Omental fat pad (tissue), 3 donors: ENCODE measurements at regions not wholly inside any gene's neighbourhood (a gene's known extent, or its start where the extent isn't known, plus 50 kb on each side); places are given as distances from the start of the nearest gene placed in this dataset.

Source experiments
- ATAC-seq: fragments of 150-250 bp; one replicate; pipeline ENCODE4 v1.9.1; 2016; ENCODE audit warnings: mild to moderate bottlenecking, moderate library complexity; ENCODE audit not compliant: low FRiP score
- DNase-seq: peaks from one replicate; pipeline ENCODE4 v3.0.0-alpha.2; 2019; ENCODE audit warnings: low spot score
- CTCF ChIP-seq, 3 donors: fragments of 450-650 bp; IDR thresholded peaks; one replicate each; pipeline ENCODE4 v1.5.1; 2016 to 2017; ENCODE audit warnings: antibody characterized with exemption in 3 of 3, mild to moderate bottlenecking in 3 of 3, moderate library complexity in 2 of 3

GRCh38 chr14:45877981-45878380 is 625.0 kb upstream of the MIS18BP1 start:
- DNase-seq (no peak), ATAC-seq (no peak)
- no peak for TF ChIP-seq CTCF (IDR thresholded peaks at IDR 0.05)

- no peak for TF ChIP-seq CTCF (IDR thresholded peaks at IDR 0.05)
- DNase-seq (no peak), ATAC-seq (no peak)
These were observed 615.9 kb upstream of the MIS18BP1 start for GRCh38 chr14:45868863-45869262.

- DNase-seq (no peak), ATAC-seq (no peak)
- no peak for TF ChIP-seq CTCF (IDR thresholded peaks at IDR 0.05)
These were observed 615.4 kb upstream of the MIS18BP1 start for GRCh38 chr14:45868377-45868776.

GRCh38 chr14:45867046-45867894 is 614.3 kb upstream of the MIS18BP1 start:
- DNase-seq (no peak), ATAC-seq (no peak)
- TF ChIP-seq CTCF (IDR thresholded peaks at IDR 0.05): no peak

GRCh38 chr14:45838597-45838996 is 585.6 kb upstream of the MIS18BP1 start:
- no peak for ATAC-seq
- TF ChIP-seq CTCF (IDR thresholded peaks at IDR 0.05): no peak
- DNase-seq: no peak

- no peak for DNase-seq
- TF ChIP-seq CTCF (IDR thresholded peaks at IDR 0.05): no peak
- no peak for ATAC-seq
These were observed 566.1 kb upstream of the MIS18BP1 start for GRCh38 chr14:45819107-45819506.

- no peak for TF ChIP-seq CTCF (IDR thresholded peaks at IDR 0.05)
- no peak for ATAC-seq
These were observed 558.2 kb upstream of the MIS18BP1 start for GRCh38 chr14:45811155-45811554.

More at GRCh38 chr14:45811155-45811554, 558.2 kb upstream of the MIS18BP1 start:
- no peak for DNase-seq
